GM12878 (cell line): ENCODE measurements at regions not wholly inside any gene's neighbourhood (a gene's known extent, or its start where the extent isn't known, plus 50 kb on each side); places are given as distances from the start of the nearest gene placed in this dataset.

Experiments used
- ATAC-seq: fragments of 200-7000 bp; cut with Tn5 transposase; 3 replicates; pipeline ENCODE4 v1.9.1; 2020; ENCODE audit warnings: mild to moderate bottlenecking, moderate library complexity
- BruUV-seq: library from RNA; stranded (reverse); fragments of 400-500 nt; replicated peaks from 2 replicates; lab custom pipeline; 2021; lab: Mats Ljungman, UMichigan
- CTCF ChIA-PET: fragments of 300-600 bp; sonication (Branson Sonifier 250); formaldehyde crosslinking; extraction: SDS; loops from one replicate; lab custom pipeline; 2021; ENCODE audit warnings: inconsistent platforms; lab: Yijun Ruan, JAX
- POLR2A ChIA-PET: fragments of 350-600 bp; formaldehyde crosslinking; extraction: SDS; loops from one replicate; lab custom pipeline; 2021; ENCODE audit warnings: inconsistent platforms; lab: Charles Lee
- RAD21 ChIA-PET: fragments of 300-600 bp; sonication (Branson Sonifier 250); formaldehyde crosslinking; loops from one replicate; lab custom pipeline; 2023; ENCODE audit warnings: antibody characterized with exemption; ENCODE audit not compliant: unreplicated experiment; lab: Charles Lee
- SMC1A ChIA-PET: fragments of 300-600 bp; sonication (Branson Sonifier 250); formaldehyde crosslinking; loops from one replicate; lab custom pipeline; 2023; ENCODE audit not compliant: unreplicated experiment, uncharacterized antibody; lab: Charles Lee
- DNase-seq: peaks from one replicate; pipeline ENCODE4 v3.0.0-alpha.2; 2011; ENCODE audit warnings: low read depth, low spot score
- FAIRE-seq: peaks from 3 replicates; lab custom pipeline; 2011; peaks lifted over from hg19 to GRCh38; lab: Jason Lieb, UNC
- H2AFZ ChIP-seq: 2 replicates; pipeline ENCODE4 v1.6.0; 2011; ENCODE audit warnings: low read depth, low read length, control low read depth; ENCODE audit not compliant: control insufficient read depth
- H3K27ac ChIP-seq: 2 replicates; pipeline ENCODE4 v1.5.1; 2011; ENCODE audit warnings: control low read depth; ENCODE audit not compliant: control insufficient read depth, insufficient read depth
- H3K27me3 ChIP-seq, 2 experiments: replicated peaks in 1 of 2; 2 replicates each; pipeline versions ENCODE4 v1.6.0 to v1.6.1; 2011; ENCODE audit warnings: low read length in 1 of 2; ENCODE audit not compliant: control insufficient read depth in 2 of 2, insufficient read depth in 2 of 2
- H3K36me3 ChIP-seq, 2 experiments: 2 replicates each; pipeline ENCODE4 v1.5.1; 2011; ENCODE audit warnings: low read length in 1 of 2; ENCODE audit not compliant: control insufficient read depth in 2 of 2, insufficient read depth in 2 of 2
- H3K4me1 ChIP-seq: 2 replicates; pipeline ENCODE4 v1.6.1; 2011; ENCODE audit warnings: mild to moderate bottlenecking, low read length, moderate library complexity, mixed read lengths; ENCODE audit not compliant: control insufficient read depth, insufficient read depth
- H3K4me2 ChIP-seq: 2 replicates; pipeline ENCODE4 v1.6.0; 2011; ENCODE audit warnings: control low read depth; ENCODE audit not compliant: control insufficient read depth, insufficient read depth
- H3K4me3 ChIP-seq: fragments of 200-600 bp; sonication (generic); 2 replicates; pipeline ENCODE4 v1.5.1; 2016
- H3K79me2 ChIP-seq: 2 replicates; pipeline ENCODE4 v1.6.0; 2011; ENCODE audit warnings: low read length; ENCODE audit not compliant: control insufficient read depth, insufficient read depth
- H3K9ac ChIP-seq: 2 replicates; pipeline ENCODE4 v1.8.0; 2011; ENCODE audit warnings: low read length, control low read depth, mixed read lengths; ENCODE audit not compliant: control insufficient read depth, insufficient read depth
- H3K9me3 ChIP-seq: replicated peaks from 3 replicates; pipeline ENCODE4 v1.5.1; 2011; ENCODE audit warnings: mild to moderate bottlenecking, low read length; ENCODE audit not compliant: control insufficient read depth, insufficient read depth
- H4K20me1 ChIP-seq: 2 replicates; pipeline ENCODE4 v1.6.0; 2011; ENCODE audit not compliant: control insufficient read depth, insufficient read depth
- CHD4 ChIP-seq: fragments of 200-600 bp; sonication (generic); IDR thresholded peaks from 2 replicates; pipeline ENCODE4 v1.6.1; 2016; ENCODE audit warnings: mild to moderate bottlenecking
- DPF2 ChIP-seq: fragments of 450-650 bp; IDR thresholded peaks from 2 replicates; pipeline ENCODE4 v1.6.1; 2017; ENCODE audit warnings: mild to moderate bottlenecking
- E2F8 ChIP-seq: fragments of 450-650 bp; IDR thresholded peaks from 2 replicates; pipeline ENCODE4 v1.6.1; 2018; ENCODE audit warnings: mild to moderate bottlenecking, low read depth, moderate library complexity; ENCODE audit not compliant: partially characterized antibody
- EP300 ChIP-seq, 2 experiments: fragments of 150-350 bp in 1 of 2; IDR thresholded peaks; 2 replicates each; pipeline ENCODE4 v1.6.1; 2011 to 2012; ENCODE audit warnings: low read depth in 2 of 2, low read length in 2 of 2, borderline replicate concordance in 1 of 2, improper control_type of control experiment in 1 of 2, inconsistent platforms in 1 of 2; ENCODE audit not compliant: control insufficient read depth in 1 of 2
- FOXM1 ChIP-seq: IDR thresholded peaks from 2 replicates; pipeline ENCODE4 v1.6.1; 2012; ENCODE audit warnings: low read depth, mild to moderate bottlenecking, inconsistent platforms, low read length, moderate library complexity
- HCFC1 ChIP-seq: fragments of 150-350 bp; IDR thresholded peaks from 2 replicates; pipeline ENCODE4 v1.6.1; 2014; ENCODE audit warnings: low read length
- IRF3 ChIP-seq: fragments of 450-650 bp; IDR thresholded peaks from 2 replicates; pipeline ENCODE4 v1.6.1; 2014; ENCODE audit warnings: mild to moderate bottlenecking
- JUNB ChIP-seq: IDR thresholded peaks from 2 replicates; pipeline ENCODE4 v1.6.1; 2016; ENCODE audit warnings: antibody characterized with exemption, mild to moderate bottlenecking
- MEF2A ChIP-seq: IDR thresholded peaks from 2 replicates; pipeline ENCODE4 v1.6.1; 2011; ENCODE audit warnings: low read depth, mild to moderate bottlenecking, low read length, moderate library complexity; ENCODE audit not compliant: insufficient read depth
- MEF2B ChIP-seq: fragments of 450-650 bp; IDR thresholded peaks from 2 replicates; pipeline ENCODE4 v1.6.1; 2018; ENCODE audit warnings: mild to moderate bottlenecking, moderate library complexity; ENCODE audit not compliant: partially characterized antibody, poor library complexity, severe bottlenecking
- NBN ChIP-seq: fragments of 450-650 bp; IDR thresholded peaks from 2 replicates; pipeline ENCODE4 v1.6.1; 2016
- PBX3 ChIP-seq: IDR thresholded peaks from 2 replicates; pipeline ENCODE4 v1.6.1; 2011; ENCODE audit warnings: mild to moderate bottlenecking, low read depth, low read length, moderate library complexity; ENCODE audit not compliant: insufficient replicate concordance
- POLR2A ChIP-seq: IDR thresholded peaks from 2 replicates; pipeline ENCODE4 v1.6.1; 2011; ENCODE audit warnings: low read depth, mild to moderate bottlenecking, low read length
- SREBF2 ChIP-seq: IDR thresholded peaks from 2 replicates; pipeline ENCODE4 v1.6.1; 2012; ENCODE audit warnings: mild to moderate bottlenecking, low read length
- YY1 ChIP-seq: IDR thresholded peaks from 2 replicates; pipeline ENCODE4 v1.6.1; 2011; ENCODE audit warnings: low read depth, mild to moderate bottlenecking, low read length
- ZNF274 ChIP-seq: IDR thresholded peaks from one replicate; pipeline ENCODE4 v1.8.0; 2011; ENCODE audit not compliant: insufficient read length, insufficient read depth
- WGBS: methylation state at CpG from one replicate; pipeline ENCODE4 v1.1.6; 2016; ENCODE audit warnings: low lambda C conversion rate; ENCODE audit not compliant: insufficient replicate concordance, insufficient coverage; ENCODE audit errors: missing lambda C conversion rate; 5-methylcytosine and 5-hydroxymethylcytosine counted together
- in situ Hi-C: fragments of 300-500 bp; cut with MboI; formaldehyde crosslinking; loops from 9 replicates; pipeline ENCODE4 v1.14.3; 2018; ENCODE audit warnings: mixed read lengths
- intact Hi-C: fragments of 100-400 bp; cut with micrococcal nuclease; formaldehyde crosslinking; loops from one replicate; pipeline ENCODE4 v1.14.2; 2022; ENCODE audit not compliant: unreplicated experiment

- SMC1A ChIA-PET = no interaction called here
- in situ Hi-C loops = no loop called here
These were observed 391.4 kb upstream of the CDH19 start for GRCh38 chr18:66995270-66995669.

More at GRCh38 chr18:66995270-66995669, 391.4 kb upstream of the CDH19 start:
- no peak overlapping the region for H3K9ac ChIP-seq
- intact Hi-C loops = no loop called here
- H3K4me1 ChIP-seq = no peaks in the 10 kb centered on the region
- no peaks in the 10 kb centered on the region for H3K27me3 ChIP-seq
- H4K20me1 ChIP-seq = no peaks in the 10 kb centered on the region
- DNase-seq (no peak), ATAC-seq (no peak), FAIRE-seq (no peak)
- H3K4me2 ChIP-seq = no peak overlapping the region
- H3K27ac ChIP-seq = no peak overlapping the region
- ChIA-PET CTCF (no interaction called here), POLR2A (no interaction called here), RAD21 (no interaction called here)
- no peaks in the 10 kb centered on the region for H3K36me3 ChIP-seq
- WGBS = 39% methylated on average over 2 of the region's 2 CpGs
- no peak overlapping the region for H3K4me3 ChIP-seq
- H3K9me3 ChIP-seq = no peaks in the 10 kb centered on the region
- no peak overlapping the region for H2AFZ ChIP-seq
- no peaks in the 10 kb centered on the region for H3K79me2 ChIP-seq
- TF ChIP-seq CHD4 (no peak), PBX3 (no peak), E2F8 (no peak), POLR2A (no peak), NBN (no peak), ZNF274 (no peak), IRF3 (no peak), DPF2 (no peak), FOXM1 (no peak), HCFC1 (no peak), MEF2B (no peak), JUNB (no peak), YY1 (no peak), SREBF2 (no peak), MEF2A (no peak), EP300 (IDR thresholded peaks at IDR 0.05; ENCODE audit: borderline replicate concordance in 1 of 2, control insufficient read depth in 1 of 2, low read depth in 2 of 2, low read length in 2 of 2) (no peak)
- BruUV-seq = no TSS peak
